Keratinocyte (primary cell): ENCODE measurements at regions not wholly inside any gene's neighbourhood (a gene's known extent, or its start where the extent isn't known, plus 50 kb on each side); places are given as distances from the start of the nearest gene placed in this dataset.

Experiments
- DNase-seq: peaks from one replicate; pipeline ENCODE4 v3.0.0-alpha.2; 2011; ENCODE audit warnings: low read depth, missing footprints, low spot score
- FAIRE-seq: peaks from 2 replicates; lab custom pipeline; 2011; peaks lifted over from hg19 to GRCh38; lab: Jason Lieb, UNC
- H2AFZ ChIP-seq: 2 replicates; pipeline ENCODE4 v1.6.0; 2012; ENCODE audit warnings: low read length, control low read depth, inconsistent platforms; ENCODE audit not compliant: control insufficient read depth
- H3K27ac ChIP-seq: 2 replicates; pipeline ENCODE4 v1.5.1; 2011; ENCODE audit warnings: low read length; ENCODE audit not compliant: control insufficient read depth, insufficient read depth
- H3K27me3 ChIP-seq: 3 replicates; pipeline ENCODE4 v1.6.0; 2011; ENCODE audit warnings: low read length; ENCODE audit not compliant: control insufficient read depth, insufficient read depth; ENCODE audit errors: extremely low read depth
- H3K36me3 ChIP-seq, 2 experiments: 2 replicates in 1 of 2; 3 replicates in 1 of 2; pipeline ENCODE4 v1.5.1; 2011; ENCODE audit warnings: low read length in 2 of 2, mild to moderate bottlenecking in 1 of 2; ENCODE audit not compliant: control insufficient read depth in 2 of 2, insufficient read depth in 2 of 2; ENCODE audit errors: extremely low read depth in 1 of 2
- H3K4me1 ChIP-seq: 3 replicates; pipeline ENCODE4 v1.5.1; 2011; ENCODE audit warnings: low read length; ENCODE audit not compliant: control insufficient read depth, insufficient read depth; ENCODE audit errors: extremely low read depth
- H3K4me2 ChIP-seq: 3 replicates; pipeline ENCODE4 v1.6.0; 2011; ENCODE audit warnings: low read depth, low read length; ENCODE audit not compliant: control insufficient read depth, insufficient read depth; ENCODE audit errors: extremely low read depth
- H3K4me3 ChIP-seq, 3 experiments: fragments of 200-600 bp in 1 of 3; sonication (generic) in 1 of 3; 2 replicates in 2 of 3; 3 replicates in 1 of 3; pipeline ENCODE4 v1.5.1; 2011 to 2016; ENCODE audit warnings: low read length in 3 of 3, mild to moderate bottlenecking in 3 of 3, control low read depth in 2 of 3, inconsistent platforms in 1 of 3, low read depth in 1 of 3, mixed read lengths in 1 of 3, mixed run types in 1 of 3, moderate library complexity in 1 of 3; ENCODE audit not compliant: control insufficient read depth in 2 of 3, insufficient read depth in 2 of 3; ENCODE audit errors: extremely low read depth in 1 of 3
- H3K79me2 ChIP-seq: 2 replicates; pipeline ENCODE4 v1.6.0; 2012; ENCODE audit warnings: low read length; ENCODE audit not compliant: control insufficient read depth, insufficient read depth
- H3K9ac ChIP-seq: 3 replicates; pipeline ENCODE4 v1.6.0; 2011; ENCODE audit warnings: low read length; ENCODE audit not compliant: control insufficient read depth, insufficient read depth; ENCODE audit errors: extremely low read depth
- H3K9me1 ChIP-seq: 3 replicates; pipeline ENCODE4 v1.6.0; 2011; ENCODE audit warnings: low read length; ENCODE audit not compliant: control insufficient read depth, insufficient read depth; ENCODE audit errors: extremely low read depth
- H3K9me3 ChIP-seq: 2 replicates; pipeline ENCODE4 v1.5.1; 2012; ENCODE audit warnings: low read depth, low read length; ENCODE audit not compliant: control insufficient read depth
- H4K20me1 ChIP-seq: 3 replicates; pipeline ENCODE4 v1.6.0; 2011; ENCODE audit warnings: low read length; ENCODE audit not compliant: control insufficient read depth, insufficient read depth; ENCODE audit errors: extremely low read depth
- CTCF ChIP-seq, 3 experiments: IDR thresholded peaks in 1 of 3; conservative IDR thresholded peaks in 1 of 3; optimal IDR thresholded peaks in 1 of 3; 2 replicates in 2 of 3; 3 replicates in 1 of 3; pipeline versions ENCODE3 to v1.5.1; 2011; ENCODE audit warnings: low read length in 3 of 3, mild to moderate bottlenecking in 3 of 3, moderate library complexity in 2 of 3, control low read depth in 1 of 3, inconsistent platforms in 1 of 3; ENCODE audit not compliant: insufficient read depth in 2 of 3; ENCODE audit errors: extremely low read depth in 1 of 3
- EZH2 ChIP-seq: IDR thresholded peaks from one replicate; pipeline ENCODE4 v1.6.1; 2012; ENCODE audit warnings: inconsistent platforms, mild to moderate bottlenecking, low read length, moderate library complexity
- dilution Hi-C: fragments of 300-500 bp; cut with MboI; formaldehyde crosslinking; loops from one replicate; pipeline ENCODE4 v1.7.0; 2020; ENCODE audit warnings: low sequenced_read_pairs; ENCODE audit not compliant: extremely low pct_ligation_motif_present

GRCh38 chr20:48459722-48460395, 367.9 kb downstream of the PREX1 start:
- H3K27ac ChIP-seq, result no peak overlapping the region
- dilution Hi-C loops, result no loop called here

GRCh38 chr20:48458601-48459385, 369.0 kb downstream of the PREX1 start:
- no peak overlapping the region for H3K4me3 ChIP-seq
- no peaks in the 10 kb centered on the region for H3K4me1 ChIP-seq
- H3K79me2 ChIP-seq, result no peaks in the 10 kb centered on the region
- no peak overlapping the region for H3K4me2 ChIP-seq
- no peaks in the 10 kb centered on the region for H4K20me1 ChIP-seq
- dilution Hi-C loops, result no loop called here
- H3K9me1 ChIP-seq, result no peaks in the 10 kb centered on the region
- H3K36me3 ChIP-seq, result no peaks in the 10 kb centered on the region
- H3K27ac ChIP-seq, result no peak overlapping the region
- DNase-seq (no peak), FAIRE-seq (no peak)
- no peaks in the 10 kb centered on the region for H3K9me3 ChIP-seq
- H2AFZ ChIP-seq, result no peak overlapping the region
- H3K27me3 ChIP-seq, result peaks cover 23% of the 10 kb centered on the region
- H3K9ac ChIP-seq, result no peak overlapping the region
- TF ChIP-seq EZH2 (no peak), CTCF (optimal IDR thresholded peaks at IDR 0.05 in 1 of 3, IDR thresholded peaks at IDR 0.05 in 1 of 3, conservative IDR thresholded peaks at IDR 0.05 in 1 of 3; ENCODE audit: extremely low read depth in 1 of 3, insufficient read depth in 2 of 3, low read length in 3 of 3) (no peak)

More at GRCh38 chr20:48459722-48460395, 367.9 kb downstream of the PREX1 start:
- Histone ChIP-seq H3K4me3 (no peak overlapping the region), H4K20me1 (no peaks in the 10 kb centered on the region), H3K4me2 (no peak overlapping the region), H3K9me3 (no peaks in the 10 kb centered on the region), H3K27me3 (peaks cover 23% of the 10 kb centered on the region), H2AFZ (no peak overlapping the region), H3K4me1 (no peaks in the 10 kb centered on the region), H3K9me1 (no peaks in the 10 kb centered on the region), H3K79me2 (no peaks in the 10 kb centered on the region), H3K36me3 (no peaks in the 10 kb centered on the region), H3K9ac (no peak overlapping the region)
- no peak for DNase-seq
- no peak for TF ChIP-seq CTCF (optimal IDR thresholded peaks at IDR 0.05 in 1 of 3, IDR thresholded peaks at IDR 0.05 in 1 of 3, conservative IDR thresholded peaks at IDR 0.05 in 1 of 3; ENCODE audit: extremely low read depth in 1 of 3, insufficient read depth in 2 of 3, low read length in 3 of 3)
- TF ChIP-seq EZH2, result no peak
- no peak for FAIRE-seq
